Left ventricle myocardium inferior (tissue), 1 donor: ENCODE measurements at regions not wholly inside any gene's neighbourhood (a gene's known extent, or its start where the extent isn't known, plus 50 kb on each side); places are given as distances from the start of the nearest gene placed in this dataset.

Source experiments
- DNase-seq: peaks from one replicate; pipeline ENCODE4 v3.0.0-alpha.2; 2020
- H3K27ac ChIP-seq: fragments of 200-600 bp; replicated peaks from 2 replicates; pipeline ENCODE4 v1.8.0; 2021
- H3K27me3 ChIP-seq: fragments of 200-600 bp; 2 replicates; pipeline ENCODE4 v1.8.0; 2021; ENCODE audit warnings: low read depth
- H3K36me3 ChIP-seq: fragments of 200-600 bp; 2 replicates; pipeline ENCODE4 v1.8.0; 2021
- H3K4me1 ChIP-seq: fragments of 200-600 bp; 2 replicates; pipeline ENCODE4 v1.8.0; 2021
- H3K4me3 ChIP-seq: fragments of 200-600 bp; 2 replicates; pipeline ENCODE4 v1.8.0; 2021; ENCODE audit warnings: mild to moderate bottlenecking, moderate library complexity
- H3K9me3 ChIP-seq: fragments of 200-600 bp; replicated peaks from 2 replicates; pipeline ENCODE4 v1.8.0; 2021
- CTCF ChIP-seq: fragments of 200-600 bp; IDR thresholded peaks from 2 replicates; pipeline ENCODE4 v1.8.0; 2021; ENCODE audit warnings: antibody characterized with exemption, mild to moderate bottlenecking, borderline replicate concordance
- intact Hi-C: fragments of 100-400 bp; cut with micrococcal nuclease; formaldehyde crosslinking; loops from one replicate; pipeline ENCODE4 v1.11.0; 2022
- donor health status: DM: no; HTN: yes; CAD: no; lungs with severe emphysema.

- H3K27me3 ChIP-seq: peaks cover 57% of the 10 kb centered on the region
- H3K36me3 ChIP-seq: no peaks in the 10 kb centered on the region
- H3K4me1 ChIP-seq: no peaks in the 10 kb centered on the region
- H3K4me3 ChIP-seq: no peak overlapping the region
- intact Hi-C loops: no loop called here
- no peak for DNase-seq
- no peak for TF ChIP-seq CTCF
- no peaks in the 10 kb centered on the region for H3K9me3 ChIP-seq
- no peak overlapping the region for H3K27ac ChIP-seq
Measured at GRCh38 chr10:120966657-120967045, 115.5 kb downstream of the WDR11 start.

DNA sequence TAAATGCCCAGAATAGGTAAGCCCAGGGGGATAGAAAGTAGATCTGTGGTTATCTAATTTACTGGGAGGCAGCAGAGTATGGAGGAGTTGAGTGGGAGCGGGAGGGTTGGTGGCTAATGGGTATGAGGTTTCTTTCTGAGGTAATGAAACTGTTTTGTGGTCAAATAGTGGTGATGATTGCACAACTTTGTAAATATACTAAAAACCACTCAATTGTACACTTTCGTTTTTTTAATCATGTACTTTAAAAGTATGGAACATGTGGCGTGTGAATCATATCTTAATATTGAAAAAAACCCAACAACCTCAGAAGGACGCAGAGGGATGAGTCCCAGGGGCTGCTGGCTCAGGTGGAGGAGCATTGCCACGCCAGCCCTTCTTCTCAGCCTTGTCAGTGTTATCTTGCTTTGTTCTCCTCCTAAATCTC is 118.1 kb downstream of the WDR11 start:
- Histone ChIP-seq H3K27ac (no peak overlapping the region), H3K27me3 (peaks cover 57% of the 10 kb centered on the region), H3K4me1 (no peaks in the 10 kb centered on the region), H3K36me3 (no peaks in the 10 kb centered on the region), H3K9me3 (peaks cover 17% of the 10 kb centered on the region), H3K4me3 (no peak overlapping the region)
- no peak for TF ChIP-seq CTCF
- no peak for DNase-seq
- intact Hi-C loops: no loop called here

DNA sequence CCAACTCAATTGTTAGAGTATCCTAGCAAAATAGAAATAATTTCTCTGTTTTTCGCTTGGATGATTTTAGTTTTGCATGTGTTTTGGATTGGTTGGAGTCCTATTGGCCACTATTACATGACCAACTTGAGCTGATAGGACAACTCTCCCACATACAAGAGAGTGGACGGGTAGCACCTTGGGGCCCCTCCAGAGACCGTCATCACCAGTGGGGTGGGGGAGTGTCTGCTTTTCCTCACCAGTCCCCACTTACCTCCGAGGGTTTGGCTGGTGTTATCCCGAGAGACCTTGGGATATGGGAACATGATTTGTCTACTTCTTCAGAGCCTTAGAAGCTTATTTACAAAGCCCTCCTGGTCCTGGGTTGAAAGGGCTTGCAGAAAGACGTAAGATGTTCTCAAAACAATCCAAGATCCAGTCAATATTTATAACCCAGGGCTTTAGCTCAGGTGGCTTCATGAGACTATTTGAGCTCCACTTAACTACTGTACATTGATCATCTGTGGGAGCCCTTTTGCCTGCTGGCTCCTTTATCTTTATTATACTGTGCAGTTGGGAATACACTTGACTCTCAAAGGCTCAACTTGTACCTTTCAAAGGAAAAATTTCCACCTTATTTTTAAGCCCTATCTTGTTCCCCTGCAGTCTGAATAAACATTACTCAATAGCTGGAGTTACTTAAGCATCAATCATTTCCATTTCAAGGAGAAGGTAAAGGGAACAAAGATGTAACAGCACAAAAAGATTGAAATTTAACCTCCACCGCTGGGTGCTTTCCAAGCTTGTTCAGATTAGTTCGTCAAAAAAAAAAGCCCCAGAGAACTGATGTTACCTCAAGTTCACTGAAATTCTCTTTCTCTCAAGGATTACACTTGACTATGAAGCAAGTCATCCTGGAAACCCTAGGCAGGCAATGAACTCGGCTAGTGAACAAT is 119.7 kb downstream of the WDR11 start:
- peaks cover 31% of the 10 kb centered on the region for H3K9me3 ChIP-seq
- DNase-seq: no peak
- H3K4me3 ChIP-seq: no peak overlapping the region
- no peaks in the 10 kb centered on the region for H3K4me1 ChIP-seq
- no peak overlapping the region for H3K27ac ChIP-seq
- no peak for TF ChIP-seq CTCF
- intact Hi-C loops: no loop called here
- H3K27me3 ChIP-seq: peaks cover 73% of the 10 kb centered on the region
- H3K36me3 ChIP-seq: no peaks in the 10 kb centered on the region

DNA sequence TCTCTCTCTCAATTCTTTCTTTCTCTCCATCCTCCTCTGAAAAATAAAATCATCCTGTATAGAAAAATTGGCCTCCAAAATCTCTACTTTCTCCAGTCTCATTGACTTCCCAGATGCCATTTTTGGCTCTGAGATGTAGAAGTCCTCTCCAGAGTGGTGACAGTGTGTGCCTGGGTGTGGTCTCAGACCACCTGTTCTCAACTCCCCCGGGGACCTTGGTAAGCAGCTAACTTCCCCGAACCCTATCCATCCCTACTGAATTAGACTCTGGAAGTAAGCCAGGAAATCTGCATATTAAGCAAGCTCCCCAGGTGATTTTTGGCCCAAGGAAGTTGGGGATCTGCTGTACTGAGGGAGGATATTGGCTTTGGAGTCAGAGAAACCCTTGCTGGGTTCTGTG is 120.5 kb downstream of the WDR11 start:
- H3K4me3 ChIP-seq: no peak overlapping the region
- no peak for TF ChIP-seq CTCF
- H3K27ac ChIP-seq: no peak overlapping the region
- no peak for DNase-seq
- peaks cover 81% of the 10 kb centered on the region for H3K27me3 ChIP-seq
- H3K9me3 ChIP-seq: peaks cover 31% of the 10 kb centered on the region
- no peaks in the 10 kb centered on the region for H3K4me1 ChIP-seq
- intact Hi-C loops: no loop called here
- no peaks in the 10 kb centered on the region for H3K36me3 ChIP-seq

DNA sequence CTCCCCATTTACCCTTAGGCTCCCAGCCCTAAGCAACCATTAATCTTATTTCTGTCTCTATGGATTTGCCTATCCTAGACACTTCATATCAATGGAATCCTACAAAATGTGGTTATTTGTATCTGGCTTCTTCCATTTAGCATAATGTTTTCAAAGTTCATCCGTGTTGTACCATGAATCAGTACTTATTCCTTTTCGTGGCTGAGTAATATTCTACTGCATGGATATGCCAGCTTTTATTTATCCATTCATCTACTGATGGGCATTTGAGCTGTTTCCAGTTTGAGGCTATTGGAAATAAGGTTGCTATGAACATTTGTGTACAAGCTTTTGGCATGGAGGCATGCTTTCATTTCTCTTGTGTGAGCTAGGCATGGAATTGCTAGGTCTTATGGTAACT is 121.1 kb downstream of the WDR11 start:
- peaks cover 31% of the 10 kb centered on the region for H3K9me3 ChIP-seq
- DNase-seq: no peak
- H3K4me3 ChIP-seq: no peak overlapping the region
- intact Hi-C loops: no loop called here
- H3K36me3 ChIP-seq: no peaks in the 10 kb centered on the region
- H3K27ac ChIP-seq: no peak overlapping the region
- peaks cover 82% of the 10 kb centered on the region for H3K27me3 ChIP-seq
- no peaks in the 10 kb centered on the region for H3K4me1 ChIP-seq
- no peak for TF ChIP-seq CTCF
